ENCODE measurements at regions not wholly inside any gene's neighbourhood (a gene's known extent, or its start where the extent isn't known, plus 50 kb on each side); places are given as distances from the start of the nearest gene placed in this dataset.

DNA sequence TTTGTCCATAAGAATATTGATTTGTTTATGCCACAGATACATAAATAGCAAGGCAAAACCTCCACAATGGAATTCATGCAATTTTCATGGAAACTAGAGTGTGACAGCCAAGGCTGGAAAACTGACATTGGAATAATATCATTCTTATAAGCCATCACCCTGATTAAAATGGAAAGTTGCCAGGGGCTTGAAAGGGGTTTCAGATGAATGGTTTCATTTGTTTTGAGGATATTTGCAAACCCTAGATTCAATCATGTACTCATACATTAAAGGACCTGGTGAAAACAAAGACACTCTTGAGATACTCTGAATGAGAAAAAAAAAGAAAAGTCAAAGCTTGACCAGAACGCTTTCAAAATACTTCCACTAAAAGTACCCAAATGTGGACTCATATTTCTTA is 205.7 kb downstream of the DIO2 start:
- TF ChIP-seq, protein P1, sequence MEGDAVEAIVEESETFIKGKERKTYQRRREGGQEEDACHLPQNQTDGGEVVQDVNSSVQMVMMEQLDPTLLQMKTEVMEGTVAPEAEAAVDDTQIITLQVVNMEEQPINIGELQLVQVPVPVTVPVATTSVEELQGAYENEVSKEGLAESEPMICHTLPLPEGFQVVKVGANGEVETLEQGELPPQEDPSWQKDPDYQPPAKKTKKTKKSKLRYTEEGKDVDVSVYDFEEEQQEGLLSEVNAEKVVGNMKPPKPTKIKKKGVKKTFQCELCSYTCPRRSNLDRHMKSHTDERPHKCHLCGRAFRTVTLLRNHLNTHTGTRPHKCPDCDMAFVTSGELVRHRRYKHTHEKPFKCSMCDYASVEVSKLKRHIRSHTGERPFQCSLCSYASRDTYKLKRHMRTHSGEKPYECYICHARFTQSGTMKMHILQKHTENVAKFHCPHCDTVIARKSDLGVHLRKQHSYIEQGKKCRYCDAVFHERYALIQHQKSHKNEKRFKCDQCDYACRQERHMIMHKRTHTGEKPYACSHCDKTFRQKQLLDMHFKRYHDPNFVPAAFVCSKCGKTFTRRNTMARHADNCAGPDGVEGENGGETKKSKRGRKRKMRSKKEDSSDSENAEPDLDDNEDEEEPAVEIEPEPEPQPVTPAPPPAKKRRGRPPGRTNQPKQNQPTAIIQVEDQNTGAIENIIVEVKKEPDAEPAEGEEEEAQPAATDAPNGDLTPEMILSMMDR (IDR thresholded peaks at IDR 0.05) = no peak
- TF ChIP-seq POLR2A (IDR thresholded peaks at IDR 0.05) = no peak

All from Peyer's patch (tissue), 4 donors.